ENCODE measurements at regions not wholly inside any gene's neighbourhood (a gene's known extent, or its start where the extent isn't known, plus 50 kb on each side); places are given as distances from the start of the nearest gene placed in this dataset.

GRCh38 chr15:92519709-92520108 is 126.0 kb downstream of the ST8SIA2 start:
- ChIA-PET POLR2A (no interaction called here), CTCF (interaction anchor here (2.8 to 6.7 kb wide), 2 partner anchors 12 to 194 kb away, joined by 21 to 95 read pairs; no protein-coding TSS in a partner anchor)
- H3F3A ChIP-seq (replicated peaks; ENCODE audit: insufficient read depth): no peaks in the 10 kb centered on the region
- no peaks in the 10 kb centered on the region for H3K36me3 ChIP-seq (replicated peaks in 1 of 2; ENCODE audit: control insufficient read depth in 1 of 2, insufficient read depth in 2 of 2, low read length in 1 of 2)
- no peak overlapping the region for H3K4me2 ChIP-seq
- no peaks in the 10 kb centered on the region for H3K27me3 ChIP-seq (ENCODE audit: insufficient read depth)
- no peak for DNase-seq
- TF ChIP-seq NRF1 (IDR thresholded peaks at IDR 0.05; ENCODE audit: low read depth, low read length) (no peak), TAF1 (IDR thresholded peaks at IDR 0.05; ENCODE audit: borderline replicate concordance, low read depth, low read length) (no peak), SIN3A (IDR thresholded peaks at IDR 0.05; ENCODE audit: borderline replicate concordance, low read depth, low read length) (no peak), FOXM1 (IDR thresholded peaks at IDR 0.05; ENCODE audit: low read depth) (no peak), ELF1 (IDR thresholded peaks at IDR 0.05) (no peak), EZH2phosphoT487 (IDR thresholded peaks at IDR 0.05; ENCODE audit: borderline replicate concordance, low read depth) (no peak), RFX5 (IDR thresholded peaks at IDR 0.05; ENCODE audit: low read length) (no peak), SMC3 (IDR thresholded peaks at IDR 0.05; ENCODE audit: low read depth, low read length) (no peak)
- TF ChIP-seq, protein P1, sequence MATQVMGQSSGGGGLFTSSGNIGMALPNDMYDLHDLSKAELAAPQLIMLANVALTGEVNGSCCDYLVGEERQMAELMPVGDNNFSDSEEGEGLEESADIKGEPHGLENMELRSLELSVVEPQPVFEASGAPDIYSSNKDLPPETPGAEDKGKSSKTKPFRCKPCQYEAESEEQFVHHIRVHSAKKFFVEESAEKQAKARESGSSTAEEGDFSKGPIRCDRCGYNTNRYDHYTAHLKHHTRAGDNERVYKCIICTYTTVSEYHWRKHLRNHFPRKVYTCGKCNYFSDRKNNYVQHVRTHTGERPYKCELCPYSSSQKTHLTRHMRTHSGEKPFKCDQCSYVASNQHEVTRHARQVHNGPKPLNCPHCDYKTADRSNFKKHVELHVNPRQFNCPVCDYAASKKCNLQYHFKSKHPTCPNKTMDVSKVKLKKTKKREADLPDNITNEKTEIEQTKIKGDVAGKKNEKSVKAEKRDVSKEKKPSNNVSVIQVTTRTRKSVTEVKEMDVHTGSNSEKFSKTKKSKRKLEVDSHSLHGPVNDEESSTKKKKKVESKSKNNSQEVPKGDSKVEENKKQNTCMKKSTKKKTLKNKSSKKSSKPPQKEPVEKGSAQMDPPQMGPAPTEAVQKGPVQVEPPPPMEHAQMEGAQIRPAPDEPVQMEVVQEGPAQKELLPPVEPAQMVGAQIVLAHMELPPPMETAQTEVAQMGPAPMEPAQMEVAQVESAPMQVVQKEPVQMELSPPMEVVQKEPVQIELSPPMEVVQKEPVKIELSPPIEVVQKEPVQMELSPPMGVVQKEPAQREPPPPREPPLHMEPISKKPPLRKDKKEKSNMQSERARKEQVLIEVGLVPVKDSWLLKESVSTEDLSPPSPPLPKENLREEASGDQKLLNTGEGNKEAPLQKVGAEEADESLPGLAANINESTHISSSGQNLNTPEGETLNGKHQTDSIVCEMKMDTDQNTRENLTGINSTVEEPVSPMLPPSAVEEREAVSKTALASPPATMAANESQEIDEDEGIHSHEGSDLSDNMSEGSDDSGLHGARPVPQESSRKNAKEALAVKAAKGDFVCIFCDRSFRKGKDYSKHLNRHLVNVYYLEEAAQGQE (IDR thresholded peaks at IDR 0.05; ENCODE audit: low read depth, low read length): no peak
- TF ChIP-seq, protein P2, sequence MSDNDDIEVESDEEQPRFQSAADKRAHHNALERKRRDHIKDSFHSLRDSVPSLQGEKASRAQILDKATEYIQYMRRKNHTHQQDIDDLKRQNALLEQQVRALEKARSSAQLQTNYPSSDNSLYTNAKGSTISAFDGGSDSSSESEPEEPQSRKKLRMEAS (IDR thresholded peaks at IDR 0.05; ENCODE audit: low read depth): no peak
- no peaks in the 10 kb centered on the region for H3K4me1 ChIP-seq (ENCODE audit: control insufficient read depth in 1 of 2, insufficient read depth in 2 of 2, low read depth in 1 of 2, low read length in 1 of 2)
- no peaks in the 10 kb centered on the region for H4K20me1 ChIP-seq (ENCODE audit: insufficient read depth)
- H3K9me3 ChIP-seq: no peaks in the 10 kb centered on the region
- H3K9ac ChIP-seq: no peak overlapping the region
- no peak overlapping the region for H3K4me3 ChIP-seq (ENCODE audit: low read depth in 2 of 2, low read length in 1 of 2)
- no peak overlapping the region for H3K27ac ChIP-seq (ENCODE audit: low read depth in 2 of 2, low read length in 1 of 2)
- no peaks in the 10 kb centered on the region for H3K9me2 ChIP-seq
- no peak overlapping the region for H2AFZ ChIP-seq (ENCODE audit: low read depth)
- 38% methylated on average over 3 of the region's 3 CpGs for WGBS (ENCODE audit: low lambda C conversion rate)
- H3K79me2 ChIP-seq (ENCODE audit: insufficient read depth): no peaks in the 10 kb centered on the region

All from SK-N-SH (cell line).